H1 (cell line): ENCODE measurements at regions not wholly inside any gene's neighbourhood (a gene's known extent, or its start where the extent isn't known, plus 50 kb on each side); places are given as distances from the start of the nearest gene placed in this dataset.

Source experiments
- CHD7 ChIP-seq: fragments of 300-600 bp; sonication (generic); IDR thresholded peaks from 2 replicates; pipeline ENCODE4 v1.7.1; 2012; ENCODE audit warnings: low read length, moderate library complexity, mild to moderate bottlenecking, inconsistent platforms; ENCODE audit not compliant: insufficient replicate concordance

GRCh38 chr11:45507916-45508315 lies 157.5 kb downstream of the CHST1 start (continued):
- TF ChIP-seq CHD7, result no peak
